ENCODE measurements at regions not wholly inside any gene's neighbourhood (a gene's known extent, or its start where the extent isn't known, plus 50 kb on each side); places are given as distances from the start of the nearest gene placed in this dataset.

GRCh38 chr1:73333847-73334503 lies 864.0 kb downstream of the LRRIQ3 start:
- no peak for TF ChIP-seq CTCF (IDR thresholded peaks at IDR 0.05 in 2 of 3, conservative IDR thresholded peaks at IDR 0.05 in 1 of 3; ENCODE audit: control insufficient read depth in 2 of 3, extremely low read depth in 1 of 3, insufficient read depth in 1 of 3, low read depth in 3 of 3, low read length in 3 of 3)
- TF ChIP-seq SIN3A (IDR thresholded peaks at IDR 0.05; ENCODE audit: low read depth, low read length): no peak
- TF ChIP-seq ZNF384 (IDR thresholded peaks at IDR 0.05; ENCODE audit: borderline replicate concordance, low read depth, low read length): no peak
- TF ChIP-seq ZBTB40 (IDR thresholded peaks at IDR 0.05; ENCODE audit: borderline replicate concordance): no peak
- TF ChIP-seq NR2F1 (conservative IDR thresholded peaks at IDR 0.05): no peak
- no peak for TF ChIP-seq POLR2A (IDR thresholded peaks at IDR 0.05; ENCODE audit: low read depth, low read length)
- no peak for TF ChIP-seq PAX5 (IDR thresholded peaks at IDR 0.05; ENCODE audit: borderline replicate concordance, low read depth, low read length)
- no peak for TF ChIP-seq CREB1 (IDR thresholded peaks at IDR 0.05; ENCODE audit: low read depth)
- TF ChIP-seq, protein P1, sequence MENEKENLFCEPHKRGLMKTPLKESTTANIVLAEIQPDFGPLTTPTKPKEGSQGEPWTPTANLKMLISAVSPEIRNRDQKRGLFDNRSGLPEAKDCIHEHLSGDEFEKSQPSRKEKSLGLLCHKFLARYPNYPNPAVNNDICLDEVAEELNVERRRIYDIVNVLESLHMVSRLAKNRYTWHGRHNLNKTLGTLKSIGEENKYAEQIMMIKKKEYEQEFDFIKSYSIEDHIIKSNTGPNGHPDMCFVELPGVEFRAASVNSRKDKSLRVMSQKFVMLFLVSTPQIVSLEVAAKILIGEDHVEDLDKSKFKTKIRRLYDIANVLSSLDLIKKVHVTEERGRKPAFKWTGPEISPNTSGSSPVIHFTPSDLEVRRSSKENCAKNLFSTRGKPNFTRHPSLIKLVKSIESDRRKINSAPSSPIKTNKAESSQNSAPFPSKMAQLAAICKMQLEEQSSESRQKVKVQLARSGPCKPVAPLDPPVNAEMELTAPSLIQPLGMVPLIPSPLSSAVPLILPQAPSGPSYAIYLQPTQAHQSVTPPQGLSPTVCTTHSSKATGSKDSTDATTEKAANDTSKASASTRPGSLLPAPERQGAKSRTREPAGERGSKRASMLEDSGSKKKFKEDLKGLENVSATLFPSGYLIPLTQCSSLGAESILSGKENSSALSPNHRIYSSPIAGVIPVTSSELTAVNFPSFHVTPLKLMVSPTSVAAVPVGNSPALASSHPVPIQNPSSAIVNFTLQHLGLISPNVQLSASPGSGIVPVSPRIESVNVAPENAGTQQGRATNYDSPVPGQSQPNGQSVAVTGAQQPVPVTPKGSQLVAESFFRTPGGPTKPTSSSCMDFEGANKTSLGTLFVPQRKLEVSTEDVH (IDR thresholded peaks at IDR 0.05; ENCODE audit: low read depth, partially characterized antibody): no peak
